OCI-LY1 (cell line): ENCODE measurements at regions not wholly inside any gene's neighbourhood (a gene's known extent, or its start where the extent isn't known, plus 50 kb on each side); places are given as distances from the start of the nearest gene placed in this dataset.
"Not testable (repeated sequence)": the region's sequence is repeated elsewhere in the genome, so short reads cannot be mapped to it uniquely, and the experiment has no call there.

Experiments used
- H2AFZ ChIP-seq: fragments of 200-600 bp; sonication (generic), shearing (Covaris generic); 2 replicates; pipeline ENCODE4 v1.6.0; 2014; ENCODE audit warnings: antibody characterized with exemption, mild to moderate bottlenecking, low read length
- H3F3A ChIP-seq: fragments of 200-600 bp; sonication (generic), shearing (Covaris generic); 2 replicates; pipeline ENCODE4 v1.6.0; 2014; ENCODE audit warnings: mild to moderate bottlenecking, antibody characterized with exemption, low read length, moderate library complexity; ENCODE audit not compliant: insufficient read depth
- H3K27ac ChIP-seq: fragments of 200-600 bp; sonication (generic); 2 replicates; pipeline ENCODE4 v1.5.1; 2014; ENCODE audit warnings: low read length, mixed run types, mild to moderate bottlenecking, low read depth; ENCODE audit not compliant: poor library complexity, severe bottlenecking
- H3K27me3 ChIP-seq: fragments of 200-600 bp; sonication (generic); 2 replicates; pipeline ENCODE4 v1.6.0; 2014; ENCODE audit warnings: antibody characterized with exemption, mild to moderate bottlenecking, low read length, moderate library complexity; ENCODE audit not compliant: insufficient read depth
- H3K36me3 ChIP-seq: fragments of 200-600 bp; sonication (generic); 2 replicates; pipeline ENCODE4 v1.6.1; 2014; ENCODE audit warnings: mild to moderate bottlenecking, antibody characterized with exemption, low read length, moderate library complexity, mixed read lengths; ENCODE audit not compliant: insufficient read depth
- H3K4me1 ChIP-seq: fragments of 200-600 bp; sonication (generic); 2 replicates; pipeline ENCODE4 v1.5.1; 2014; ENCODE audit warnings: mild to moderate bottlenecking, low read length, moderate library complexity; ENCODE audit not compliant: insufficient read depth, severe bottlenecking
- H3K4me2 ChIP-seq: fragments of 200-600 bp; sonication (generic), shearing (Covaris generic); 2 replicates; pipeline ENCODE4 v1.6.1; 2014; ENCODE audit warnings: low read length
- H3K4me3 ChIP-seq: fragments of 200-600 bp; sonication (generic); 2 replicates; pipeline ENCODE4 v1.5.1; 2014; ENCODE audit warnings: low read length, low read depth, mild to moderate bottlenecking, mixed read lengths; ENCODE audit not compliant: poor library complexity, severe bottlenecking
- H3K79me2 ChIP-seq: fragments of 200-600 bp; shearing (Covaris generic); 2 replicates; pipeline ENCODE4 v1.6.1; 2016; ENCODE audit warnings: mixed run types, low read length, mixed read lengths; ENCODE audit not compliant: insufficient read depth
- H3K9ac ChIP-seq: fragments of 200-600 bp; sonication (generic), shearing (Covaris generic); 2 replicates; pipeline ENCODE4 v1.6.1; 2014; ENCODE audit warnings: mild to moderate bottlenecking, low read length, mixed read lengths
- H3K9me2 ChIP-seq: fragments of 200-600 bp; sonication (generic), shearing (Covaris generic); 2 replicates; pipeline ENCODE4 v1.6.1; 2014; ENCODE audit warnings: low read depth, mild to moderate bottlenecking, low read length, mixed read lengths
- H3K9me3 ChIP-seq: fragments of 200-600 bp; shearing (Covaris generic); 2 replicates; pipeline ENCODE4 v1.6.1; 2014; ENCODE audit warnings: low read length, mixed read lengths
- H4K20me1 ChIP-seq: fragments of 200-600 bp; sonication (generic), shearing (Covaris generic); 2 replicates; pipeline ENCODE4 v1.6.0; 2016; ENCODE audit warnings: mild to moderate bottlenecking, low read length; ENCODE audit not compliant: insufficient read depth
- CTCF ChIP-seq: fragments of 200-600 bp; sonication (generic), shearing (Covaris generic); IDR thresholded peaks from 2 replicates; pipeline ENCODE4 v1.5.1; 2017; ENCODE audit warnings: mild to moderate bottlenecking, antibody characterized with exemption, low read length, moderate library complexity, mixed read lengths
- EZH2 ChIP-seq: fragments of 200-600 bp; sonication (generic), shearing (Covaris generic); IDR thresholded peaks from 2 replicates; pipeline ENCODE4 v1.8.0; 2017; ENCODE audit warnings: borderline replicate concordance, mixed run types, mild to moderate bottlenecking, antibody characterized with exemption, low read length, moderate library complexity, mixed read lengths

DNA sequence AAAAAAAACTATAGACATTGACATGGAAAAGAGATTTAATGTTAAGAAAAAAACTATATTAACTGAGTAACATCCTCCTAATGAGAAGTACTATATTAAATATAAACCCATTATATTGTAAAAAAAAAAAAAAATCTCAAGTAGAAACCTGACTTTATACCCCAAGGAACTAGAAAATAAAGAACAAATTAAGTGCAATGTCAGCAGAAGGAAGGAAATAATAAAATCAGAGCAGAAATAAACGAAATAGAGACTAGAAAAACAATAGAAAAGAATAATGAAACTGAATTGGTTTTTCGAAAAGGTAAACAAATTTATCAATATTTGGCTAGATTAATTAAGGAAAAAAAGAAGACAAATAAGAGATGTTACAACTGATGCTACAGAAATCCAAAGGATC lies 329.1 kb upstream of the ZNF608 start:
- Histone ChIP-seq H3F3A (no peaks in the 10 kb centered on the region), H3K27ac (no peak overlapping the region), H3K9ac (no peak overlapping the region), H4K20me1 (no peaks in the 10 kb centered on the region), H3K4me3 (no peak overlapping the region), H3K27me3 (no peaks in the 10 kb centered on the region), H3K4me1 (no peaks in the 10 kb centered on the region), H3K9me3 (peaks cover 17% of the 10 kb centered on the region), H3K79me2 (no peaks in the 10 kb centered on the region), H3K36me3 (no peaks in the 10 kb centered on the region), H3K9me2 (no peaks in the 10 kb centered on the region), H2AFZ (no peak overlapping the region), H3K4me2 (no peak overlapping the region)
- TF ChIP-seq CTCF (no peak), EZH2 (no peak)

DNA sequence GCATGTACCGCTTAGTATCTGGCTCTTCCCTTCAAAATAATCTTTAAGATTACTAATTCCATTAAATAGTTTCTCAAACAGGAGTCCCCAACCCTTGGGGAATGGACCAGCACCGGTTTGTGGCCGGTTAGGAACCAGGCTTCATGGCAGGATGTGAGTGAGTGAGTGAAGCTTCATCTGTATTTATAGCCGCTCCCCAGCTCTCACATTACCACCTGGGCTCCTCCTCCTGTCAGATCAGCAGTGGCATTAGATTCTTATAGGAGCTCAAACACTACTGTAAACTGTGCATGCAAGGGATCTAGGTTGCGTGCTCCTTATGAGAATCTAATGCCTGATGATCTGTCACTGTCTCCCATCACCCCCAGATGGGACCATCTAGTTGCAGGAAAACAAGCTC lies 332.6 kb upstream of the ZNF608 start:
- H3K4me2 ChIP-seq, H2AFZ ChIP-seq: not testable (repeated sequence)

DNA sequence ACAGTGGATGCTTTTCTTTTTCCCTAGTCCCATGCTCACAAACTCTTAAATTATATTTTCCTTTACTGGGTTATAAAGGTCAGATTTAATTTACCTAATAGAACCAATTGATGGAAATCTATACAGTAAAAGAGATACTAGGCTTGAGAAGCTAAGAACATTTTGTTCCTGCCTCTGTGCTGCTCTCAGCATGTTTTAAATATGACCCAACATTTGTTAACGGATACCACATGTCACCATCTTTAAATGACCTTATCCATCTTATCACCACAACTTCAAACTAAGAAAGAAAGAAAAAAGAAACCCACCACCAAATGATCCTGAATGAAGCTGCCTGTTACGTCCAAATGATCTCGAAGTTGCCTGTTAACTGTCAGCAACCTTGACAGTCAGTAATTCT lies 334.7 kb upstream of the ZNF608 start:
- TF ChIP-seq CTCF = no peak
- TF ChIP-seq EZH2 = no peak
- Histone ChIP-seq H2AFZ (no peak overlapping the region), H3K4me1 (no peaks in the 10 kb centered on the region), H3K9me2 (no peaks in the 10 kb centered on the region), H3K9me3 (peaks cover 3% of the 10 kb centered on the region; the same call in 1 of the 2 replicates), H3K4me2 (no peak overlapping the region), H3F3A (no peaks in the 10 kb centered on the region), H3K79me2 (no peaks in the 10 kb centered on the region), H3K9ac (no peak overlapping the region), H3K4me3 (no peak overlapping the region), H3K27me3 (no peaks in the 10 kb centered on the region), H3K36me3 (no peaks in the 10 kb centered on the region), H3K27ac (no peak overlapping the region), H4K20me1 (no peaks in the 10 kb centered on the region)

More for the DNA sequence above, 332.6 kb upstream of the ZNF608 start:
- not testable (repeated sequence) for H3K9me2 ChIP-seq, H3K9ac ChIP-seq, H3K36me3 ChIP-seq, H3K27ac ChIP-seq, H3K79me2 ChIP-seq, H3F3A ChIP-seq, H3K4me1 ChIP-seq, H3K4me3 ChIP-seq, H3K9me3 ChIP-seq, H3K27me3 ChIP-seq, H4K20me1 ChIP-seq

- Histone ChIP-seq H3K36me3 (no peaks in the 10 kb centered on the region), H3K27me3 (no peaks in the 10 kb centered on the region), H4K20me1 (no peaks in the 10 kb centered on the region), H3F3A (no peaks in the 10 kb centered on the region), H3K4me2 (no peak overlapping the region), H3K79me2 (no peaks in the 10 kb centered on the region), H2AFZ (no peak overlapping the region), H3K9me2 (no peaks in the 10 kb centered on the region), H3K9ac (no peak overlapping the region), H3K27ac (no peak overlapping the region), H3K4me3 (no peak overlapping the region), H3K4me1 (no peaks in the 10 kb centered on the region), H3K9me3 (0 out of 2 replicates have a peak, but pooled peaks cover 5% of the 10 kb centered on the region)
- TF ChIP-seq EZH2 (no peak), CTCF (no peak)
Measured at GRCh38 chr5:125083981-125084380, 337.5 kb upstream of the ZNF608 start.
